ENCODE measurements at regions not wholly inside any gene's neighbourhood (a gene's known extent, or its start where the extent isn't known, plus 50 kb on each side); places are given as distances from the start of the nearest gene placed in this dataset.

GRCh38 chr6:147689398-147689797, 180.9 kb downstream of the SAMD5 start:
- TF ChIP-seq YY1 (IDR thresholded peaks at IDR 0.05; ENCODE audit: insufficient read depth, insufficient read length) (no peak), SUZ12 (IDR thresholded peaks at IDR 0.05; ENCODE audit: extremely low read depth, insufficient read depth, insufficient read length) (no peak), ZNF274 (IDR thresholded peaks at IDR 0.05; ENCODE audit: low read depth, low read length) (no peak)

All from NT2/D1 (cell line).